Gastroesophageal sphincter (tissue), 2 donors: ENCODE measurements at regions not wholly inside any gene's neighbourhood (a gene's known extent, or its start where the extent isn't known, plus 50 kb on each side); places are given as distances from the start of the nearest gene placed in this dataset.

Experiments used
- EP300 ChIP-seq: sonication (generic); formaldehyde crosslinking; IDR thresholded peaks from one replicate; pipeline ENCODE4 v1.6.1; 2017; ENCODE audit warnings: antibody characterized with exemption, mild to moderate bottlenecking
- POLR2A ChIP-seq, 2 donors: fragments of 450-650 bp; IDR thresholded peaks; one replicate each; pipeline ENCODE4 v1.6.1; 2017; ENCODE audit warnings: antibody characterized with exemption in 2 of 2, mild to moderate bottlenecking in 2 of 2, moderate library complexity in 1 of 2
- POLR2AphosphoS5 ChIP-seq: sonication (generic); formaldehyde crosslinking; IDR thresholded peaks from one replicate; pipeline ENCODE4 v1.6.1; 2017; ENCODE audit warnings: antibody characterized with exemption

DNA sequence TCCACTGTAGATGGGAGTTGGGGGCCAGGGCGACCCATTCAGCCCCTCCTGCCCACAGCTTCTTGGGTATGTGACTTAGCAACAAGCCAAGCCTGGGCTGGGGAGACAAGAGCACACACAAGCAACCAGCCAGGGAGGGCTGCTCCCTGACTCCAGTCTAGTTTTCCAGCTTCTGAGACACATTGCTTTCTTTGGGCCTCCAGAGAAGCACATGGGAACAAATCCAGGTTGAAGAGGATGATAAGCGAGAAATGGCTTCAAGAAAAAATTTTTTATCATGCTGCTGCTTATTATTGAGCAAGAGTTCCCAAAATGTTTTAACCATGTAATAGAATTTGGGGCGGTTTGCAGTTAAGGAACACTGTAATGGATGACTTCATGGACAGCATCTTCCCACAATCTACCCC, 173.7 kb downstream of the SOX9 start:
- TF ChIP-seq EP300 (no peak), POLR2A (IDR thresholded peaks at IDR 0.05) (no peak), POLR2AphosphoS5 (no peak)
